Trophoblast cell (in vitro differentiated cells and primary cell): ENCODE measurements at regions not wholly inside any gene's neighbourhood (a gene's known extent, or its start where the extent isn't known, plus 50 kb on each side); places are given as distances from the start of the nearest gene placed in this dataset.

Experiments
- DNase-seq, 2 donors: peaks; one replicate each; pipeline ENCODE4 v3.0.0-alpha.2; 2016
- H2AFZ ChIP-seq: 2 replicates; pipeline ENCODE4 v1.6.1; 2013; ENCODE audit warnings: low read length, moderate library complexity, mild to moderate bottlenecking; ENCODE audit not compliant: insufficient read depth, poor library complexity
- H2AK5ac ChIP-seq: 2 replicates; pipeline ENCODE4 v1.6.1; 2013; ENCODE audit warnings: mild to moderate bottlenecking, low read length
- H2BK120ac ChIP-seq: 2 replicates; pipeline ENCODE4 v1.6.1; 2013; ENCODE audit warnings: low read length, mild to moderate bottlenecking, moderate library complexity; ENCODE audit not compliant: insufficient read depth, poor library complexity
- H2BK12ac ChIP-seq: 2 replicates; pipeline ENCODE4 v1.6.1; 2013; ENCODE audit warnings: mild to moderate bottlenecking, low read length, moderate library complexity
- H2BK5ac ChIP-seq: 2 replicates; pipeline ENCODE4 v1.6.1; 2013; ENCODE audit warnings: low read length, low read depth, moderate library complexity, mild to moderate bottlenecking; ENCODE audit not compliant: poor library complexity
- H3K14ac ChIP-seq: 2 replicates; pipeline ENCODE4 v1.6.1; 2013; ENCODE audit warnings: mild to moderate bottlenecking, low read length
- H3K18ac ChIP-seq: 2 replicates; pipeline ENCODE4 v1.6.1; 2013; ENCODE audit warnings: mild to moderate bottlenecking, low read length
- H3K23ac ChIP-seq: 2 replicates; pipeline ENCODE4 v1.6.1; 2013; ENCODE audit warnings: low read length
- H3K27ac ChIP-seq: 2 replicates; pipeline ENCODE4 v1.5.1; 2013; ENCODE audit warnings: low read depth, mild to moderate bottlenecking, inconsistent platforms, low read length, moderate library complexity
- H3K27me3 ChIP-seq: 2 replicates; pipeline ENCODE4 v1.6.1; 2013; ENCODE audit warnings: inconsistent platforms, mild to moderate bottlenecking, low read length, moderate library complexity; ENCODE audit not compliant: insufficient read depth
- H3K36me3 ChIP-seq, 2 experiments: 1 replicate in 1 of 2; 2 replicates in 1 of 2; pipeline ENCODE4 v1.6.1; 2013; ENCODE audit warnings: low read length in 2 of 2, mild to moderate bottlenecking in 2 of 2, moderate library complexity in 1 of 2; ENCODE audit not compliant: insufficient read depth in 2 of 2, control insufficient read depth in 1 of 2
- H3K4ac ChIP-seq: 2 replicates; pipeline ENCODE4 v1.6.1; 2013; ENCODE audit warnings: low read depth, mild to moderate bottlenecking, low read length, moderate library complexity
- H3K4me1 ChIP-seq, 2 experiments: 1 replicate in 1 of 2; 2 replicates in 1 of 2; pipeline ENCODE4 v1.6.1; 2013; ENCODE audit warnings: low read length in 2 of 2, mild to moderate bottlenecking in 2 of 2, moderate library complexity in 1 of 2; ENCODE audit not compliant: insufficient read depth in 2 of 2, control insufficient read depth in 1 of 2
- H3K4me2 ChIP-seq: 2 replicates; pipeline ENCODE4 v1.6.1; 2013; ENCODE audit warnings: inconsistent platforms, mild to moderate bottlenecking, low read length, moderate library complexity
- H3K4me3 ChIP-seq: 2 replicates; pipeline ENCODE4 v1.5.1; 2013; ENCODE audit warnings: mild to moderate bottlenecking, low read depth, low read length, inconsistent platforms
- H3K79me1 ChIP-seq: one replicate; pipeline ENCODE4 v1.6.1; 2013; ENCODE audit warnings: low read length
- H3K79me2 ChIP-seq: 2 replicates; pipeline ENCODE4 v1.6.1; 2013; ENCODE audit warnings: low read length, mild to moderate bottlenecking; ENCODE audit not compliant: control insufficient read depth, insufficient read depth, poor library complexity
- H3K9ac ChIP-seq: 2 replicates; pipeline ENCODE4 v1.6.1; 2013; ENCODE audit warnings: mild to moderate bottlenecking, low read length
- H3K9me3 ChIP-seq: 2 replicates; pipeline ENCODE4 v1.6.1; 2013; ENCODE audit warnings: low read depth, mild to moderate bottlenecking, control low read depth, inconsistent platforms, low read length; ENCODE audit not compliant: insufficient read depth
- H4K12ac ChIP-seq: 2 replicates; pipeline ENCODE4 v1.6.1; 2013; ENCODE audit warnings: low read depth, mild to moderate bottlenecking, low read length, moderate library complexity
- H4K8ac ChIP-seq: 2 replicates; pipeline ENCODE4 v1.6.1; 2013; ENCODE audit warnings: low read depth, mild to moderate bottlenecking, low read length, moderate library complexity
- H4K91ac ChIP-seq: one replicate; pipeline ENCODE4 v1.6.1; 2013; ENCODE audit warnings: low read depth, mild to moderate bottlenecking, low read length, moderate library complexity
- WGBS: extraction: QIAGEN DNeasy Blood & Tissue Kit; methylation state at CpG from one replicate; pipeline ENCODE4 v1.1.7; 2013; ENCODE audit warnings: missing lambda C conversion rate; ENCODE audit not compliant: insufficient read length, insufficient coverage; ENCODE audit errors: extremely low coverage; 5-methylcytosine and 5-hydroxymethylcytosine counted together

DNA sequence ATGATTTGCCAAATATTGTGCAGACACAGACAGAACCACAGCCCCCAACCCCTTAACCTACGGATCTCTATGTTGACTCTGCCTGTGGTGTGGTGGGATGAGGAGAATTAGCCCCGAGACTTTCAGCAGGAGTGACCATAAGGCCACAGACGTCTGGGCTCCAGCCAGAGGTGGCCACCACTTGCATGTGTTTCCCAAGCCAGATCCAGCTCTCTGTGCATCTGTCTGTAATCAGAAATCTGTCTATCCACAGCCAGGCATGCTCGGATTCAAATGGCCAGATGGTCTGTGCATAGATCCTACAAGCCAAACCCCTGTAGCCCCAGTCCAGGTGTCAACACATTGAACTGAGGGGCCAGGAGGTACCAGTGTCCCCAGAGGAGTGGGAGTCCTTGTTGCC, 140.6 kb downstream of the SYF2 start:
- Histone ChIP-seq H3K23ac (no peak overlapping the region), H3K36me3 (no peaks in the 10 kb centered on the region), H3K4me3 (no peak overlapping the region), H4K12ac (no peak overlapping the region), H4K91ac (no peak overlapping the region), H2BK12ac (no peak overlapping the region), H3K27me3 (no peaks in the 10 kb centered on the region), H2AK5ac (no peak overlapping the region), H3K79me1 (no peaks in the 10 kb centered on the region), H3K9me3 (no peaks in the 10 kb centered on the region), H3K18ac (no peak overlapping the region), H3K14ac (no peak overlapping the region), H3K4me1 (no peaks in the 10 kb centered on the region), H2AFZ (no peak overlapping the region), H2BK5ac (no peak overlapping the region), H2BK120ac (no peak overlapping the region), H3K4ac (no peak overlapping the region), H4K8ac (no peak overlapping the region), H3K9ac (no peak overlapping the region), H3K79me2 (no peaks in the 10 kb centered on the region), H3K27ac (no peak overlapping the region), H3K4me2 (no peak overlapping the region)
- DNase-seq, result no peak
- no CpG with 5 or more reads among the region's 4 CpGs for WGBS

DNA sequence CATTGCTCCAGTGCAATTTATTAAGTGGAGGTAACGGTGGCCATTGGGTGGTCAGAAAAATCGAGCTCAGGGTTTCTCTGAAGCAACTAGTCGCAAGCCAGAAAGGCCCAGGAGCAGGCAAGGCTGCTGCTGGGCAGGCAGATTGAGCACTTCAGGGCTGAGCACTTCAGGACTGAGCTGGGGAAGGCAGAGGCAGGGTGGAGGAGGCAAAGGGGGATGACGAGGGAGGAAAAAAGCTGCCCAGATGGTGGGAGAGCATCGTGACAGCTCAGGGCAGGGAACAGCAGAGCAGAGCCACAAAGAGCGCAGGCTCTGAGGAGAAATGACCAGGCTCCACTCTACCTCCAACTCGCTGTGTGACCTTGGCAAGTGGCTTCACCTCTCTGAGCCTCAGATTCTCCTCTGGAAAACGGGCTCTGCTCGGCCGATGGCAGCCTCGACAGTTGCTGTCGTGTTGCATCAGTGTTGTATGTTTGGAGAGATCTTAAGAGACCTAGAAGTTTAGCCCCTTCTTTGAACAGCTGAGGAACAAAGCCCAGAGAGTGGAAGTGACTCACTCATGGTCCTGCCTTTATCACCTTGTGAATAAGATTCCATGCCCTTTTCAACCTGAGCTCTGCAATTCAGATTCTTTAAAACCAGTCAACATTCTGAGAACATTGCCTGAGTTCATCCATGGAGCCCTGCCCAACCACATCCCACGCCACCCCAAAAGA, 141.4 kb downstream of the SYF2 start:
- Histone ChIP-seq H2BK12ac (no peak overlapping the region), H3K4me3 (no peak overlapping the region), H2BK120ac (no peak overlapping the region), H4K12ac (no peak overlapping the region), H3K9ac (no peak overlapping the region), H4K91ac (no peak overlapping the region), H3K14ac (no peak overlapping the region), H3K27ac (no peak overlapping the region), H4K8ac (no peak overlapping the region), H3K4me2 (no peak overlapping the region), H3K4me1 (no peaks in the 10 kb centered on the region), H3K23ac (no peak overlapping the region), H3K79me1 (no peaks in the 10 kb centered on the region), H2AK5ac (no peak overlapping the region), H2BK5ac (no peak overlapping the region), H3K4ac (no peak overlapping the region), H3K9me3 (no peaks in the 10 kb centered on the region), H3K79me2 (no peaks in the 10 kb centered on the region), H3K27me3 (no peaks in the 10 kb centered on the region), H3K18ac (no peak overlapping the region), H3K36me3 (no peaks in the 10 kb centered on the region), H2AFZ (no peak overlapping the region)
- DNase-seq, result no peak
- WGBS, result no CpG with 5 or more reads among the region's 13 CpGs

DNA sequence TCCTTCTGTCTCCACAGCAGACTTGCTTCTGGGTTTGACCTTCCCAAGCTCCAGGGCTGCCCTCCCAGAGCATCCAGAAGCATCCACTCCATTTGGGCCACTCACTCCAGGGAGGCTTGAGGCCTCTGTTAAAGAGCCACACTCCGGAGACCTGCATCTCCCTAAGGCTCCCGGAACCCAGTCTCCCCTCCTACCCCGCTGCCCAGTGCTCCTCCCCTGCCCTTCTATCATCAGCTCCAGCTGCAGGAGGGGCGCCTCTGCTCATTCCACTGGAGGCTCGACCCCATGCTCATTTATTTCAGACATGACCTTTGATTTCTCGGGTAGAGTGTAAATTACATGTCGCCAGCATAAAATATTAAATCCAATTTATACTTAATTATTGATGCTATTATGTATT, 142.5 kb downstream of the SYF2 start:
- no peak overlapping the region for H2AK5ac ChIP-seq
- WGBS, result no CpG with 5 or more reads among the region's 7 CpGs
- H3K79me1 ChIP-seq, result no peaks in the 10 kb centered on the region
- no peak overlapping the region for H3K23ac ChIP-seq
- H3K14ac ChIP-seq, result no peak overlapping the region
- no peak overlapping the region for H4K91ac ChIP-seq
- no peak overlapping the region for H4K8ac ChIP-seq
- H3K4me3 ChIP-seq, result no peak overlapping the region
- H2BK12ac ChIP-seq, result no peak overlapping the region
- DNase-seq, result no peak
- H2AFZ ChIP-seq, result no peak overlapping the region
- H3K27ac ChIP-seq, result no peak overlapping the region
- no peak overlapping the region for H2BK120ac ChIP-seq
- H3K4ac ChIP-seq, result no peak overlapping the region
- H3K36me3 ChIP-seq, result no peaks in the 10 kb centered on the region
- H4K12ac ChIP-seq, result no peak overlapping the region
- no peak overlapping the region for H2BK5ac ChIP-seq
- no peak overlapping the region for H3K4me2 ChIP-seq
- no peak overlapping the region for H3K9ac ChIP-seq
- no peak overlapping the region for H3K18ac ChIP-seq
- H3K27me3 ChIP-seq, result no peaks in the 10 kb centered on the region
- no peaks in the 10 kb centered on the region for H3K79me2 ChIP-seq
- H3K4me1 ChIP-seq, result no peaks in the 10 kb centered on the region
- no peaks in the 10 kb centered on the region for H3K9me3 ChIP-seq

DNA sequence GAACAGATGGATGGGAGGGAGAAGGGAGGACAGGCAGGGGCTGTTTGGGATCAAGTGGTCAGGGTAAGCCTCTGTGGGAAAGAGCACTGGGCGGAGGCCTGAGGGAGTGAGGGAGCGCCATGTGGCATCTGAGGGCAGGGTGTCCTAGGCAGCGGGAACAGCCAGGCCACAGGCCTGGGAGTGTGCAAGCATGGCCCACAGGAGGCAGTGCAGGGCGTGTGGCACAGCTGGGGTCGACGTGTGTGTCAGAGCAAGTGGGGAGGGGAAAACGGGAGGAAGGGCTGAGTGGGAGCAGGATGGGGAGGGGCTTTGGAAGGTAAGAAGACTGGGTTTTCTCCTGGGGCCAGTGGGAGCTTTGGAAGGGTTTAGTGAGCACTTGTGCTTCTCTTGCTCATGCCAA, 143.4 kb downstream of the SYF2 start:
- Histone ChIP-seq H2BK5ac (no peak overlapping the region), H3K79me2 (no peaks in the 10 kb centered on the region), H3K23ac (no peak overlapping the region), H3K9ac (no peak overlapping the region), H2AFZ (no peak overlapping the region), H3K4me2 (no peak overlapping the region), H4K8ac (no peak overlapping the region), H2BK12ac (no peak overlapping the region), H3K14ac (no peak overlapping the region), H4K91ac (no peak overlapping the region), H3K79me1 (no peaks in the 10 kb centered on the region), H2AK5ac (no peak overlapping the region), H2BK120ac (no peak overlapping the region), H3K18ac (no peak overlapping the region), H3K4me3 (no peak overlapping the region), H3K4me1 (no peaks in the 10 kb centered on the region), H3K36me3 (no peaks in the 10 kb centered on the region), H3K27me3 (no peaks in the 10 kb centered on the region), H3K9me3 (no peaks in the 10 kb centered on the region), H4K12ac (no peak overlapping the region), H3K27ac (no peak overlapping the region), H3K4ac (no peak overlapping the region)
- DNase-seq, result no peak
- no CpG with 5 or more reads among the region's 7 CpGs for WGBS
